Osteoblast (primary cell): ENCODE measurements at regions not wholly inside any gene's neighbourhood (a gene's known extent, or its start where the extent isn't known, plus 50 kb on each side); places are given as distances from the start of the nearest gene placed in this dataset.

ENCODE experiments used
- DNase-seq: peaks from one replicate; pipeline ENCODE4 v3.0.0; 2011; ENCODE audit warnings: low spot score, mixed read lengths; ENCODE audit not compliant: insufficient read length; ENCODE audit errors: missing footprints
- H2AFZ ChIP-seq: 2 replicates; pipeline ENCODE4 v1.6.0; 2011; ENCODE audit warnings: mild to moderate bottlenecking, low read length
- H3K27ac ChIP-seq: 2 replicates; pipeline ENCODE4 v1.5.1; 2011; ENCODE audit warnings: mild to moderate bottlenecking, low read depth, low read length, moderate library complexity
- H3K27me3 ChIP-seq: 2 replicates; pipeline ENCODE4 v1.6.0; 2012; ENCODE audit warnings: mild to moderate bottlenecking, control low read depth, inconsistent platforms, low read length, moderate library complexity; ENCODE audit not compliant: insufficient read depth
- H3K36me3 ChIP-seq: 2 replicates; pipeline ENCODE4 v1.5.1; 2011; ENCODE audit warnings: mild to moderate bottlenecking, low read length, control low read depth, moderate library complexity; ENCODE audit not compliant: insufficient read depth
- H3K4me1 ChIP-seq: 2 replicates; pipeline ENCODE4 v1.5.1; 2011; ENCODE audit warnings: mild to moderate bottlenecking, low read length, control low read depth, moderate library complexity; ENCODE audit not compliant: insufficient read depth
- H3K4me2 ChIP-seq: 2 replicates; pipeline ENCODE4 v1.6.0; 2011; ENCODE audit warnings: mild to moderate bottlenecking, low read length; ENCODE audit not compliant: insufficient read depth
- H3K4me3 ChIP-seq: fragments of 200-600 bp; sonication (generic); 3 replicates; pipeline ENCODE4 v1.5.1; 2012; ENCODE audit warnings: mild to moderate bottlenecking, low read length, inconsistent platforms; ENCODE audit not compliant: insufficient read depth
- H3K79me2 ChIP-seq: 2 replicates; pipeline ENCODE4 v1.6.0; 2012; ENCODE audit warnings: mild to moderate bottlenecking, low read length, control low read depth, inconsistent platforms; ENCODE audit not compliant: insufficient read depth
- H3K9me3 ChIP-seq: 2 replicates; pipeline ENCODE4 v1.5.1; 2011; ENCODE audit warnings: low read depth, low read length, control low read depth
- H4K20me1 ChIP-seq: 2 replicates; pipeline ENCODE4 v1.6.0; 2012; ENCODE audit warnings: mild to moderate bottlenecking, low read length, control low read depth; ENCODE audit not compliant: insufficient read depth
- TF ChIP-seq, protein P1 (sequence below): IDR thresholded peaks from 2 replicates; pipeline ENCODE4 v1.5.1; 2011; ENCODE audit warnings: mild to moderate bottlenecking, low read depth, low read length, moderate library complexity; ENCODE audit errors: extremely low read depth

DNA sequence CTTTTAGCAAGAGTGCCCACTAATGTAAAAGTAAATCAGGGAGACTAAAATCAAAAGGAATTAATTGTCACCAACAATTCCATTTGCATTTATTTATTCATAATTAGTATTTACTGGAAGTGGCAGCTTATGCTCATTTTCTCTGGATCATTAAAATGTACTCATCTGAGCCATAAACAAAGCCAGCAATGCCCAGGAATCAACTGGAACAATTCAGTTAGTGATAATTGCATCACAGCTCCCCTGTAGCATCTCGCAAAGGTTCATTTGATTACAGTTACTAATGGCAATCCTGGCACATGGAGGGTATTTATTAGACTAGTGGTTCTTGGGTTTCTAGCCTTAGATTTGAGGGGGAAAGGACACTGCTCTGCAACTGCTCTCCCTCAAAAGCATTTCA is 92.7 kb upstream of the C1orf21 start:
- H3K4me2 ChIP-seq = no peak overlapping the region
- H3K27ac ChIP-seq = no peak overlapping the region
- no peaks in the 10 kb centered on the region for H3K36me3 ChIP-seq
- TF ChIP-seq, protein P1, sequence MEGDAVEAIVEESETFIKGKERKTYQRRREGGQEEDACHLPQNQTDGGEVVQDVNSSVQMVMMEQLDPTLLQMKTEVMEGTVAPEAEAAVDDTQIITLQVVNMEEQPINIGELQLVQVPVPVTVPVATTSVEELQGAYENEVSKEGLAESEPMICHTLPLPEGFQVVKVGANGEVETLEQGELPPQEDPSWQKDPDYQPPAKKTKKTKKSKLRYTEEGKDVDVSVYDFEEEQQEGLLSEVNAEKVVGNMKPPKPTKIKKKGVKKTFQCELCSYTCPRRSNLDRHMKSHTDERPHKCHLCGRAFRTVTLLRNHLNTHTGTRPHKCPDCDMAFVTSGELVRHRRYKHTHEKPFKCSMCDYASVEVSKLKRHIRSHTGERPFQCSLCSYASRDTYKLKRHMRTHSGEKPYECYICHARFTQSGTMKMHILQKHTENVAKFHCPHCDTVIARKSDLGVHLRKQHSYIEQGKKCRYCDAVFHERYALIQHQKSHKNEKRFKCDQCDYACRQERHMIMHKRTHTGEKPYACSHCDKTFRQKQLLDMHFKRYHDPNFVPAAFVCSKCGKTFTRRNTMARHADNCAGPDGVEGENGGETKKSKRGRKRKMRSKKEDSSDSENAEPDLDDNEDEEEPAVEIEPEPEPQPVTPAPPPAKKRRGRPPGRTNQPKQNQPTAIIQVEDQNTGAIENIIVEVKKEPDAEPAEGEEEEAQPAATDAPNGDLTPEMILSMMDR = no peak
- H3K4me3 ChIP-seq = no peak overlapping the region
- DNase-seq = no peak
- no peaks in the 10 kb centered on the region for H4K20me1 ChIP-seq
- peaks cover 28% of the 10 kb centered on the region for H3K4me1 ChIP-seq
- H2AFZ ChIP-seq = no peak overlapping the region
- H3K9me3 ChIP-seq = no peaks in the 10 kb centered on the region
- no peaks in the 10 kb centered on the region for H3K79me2 ChIP-seq
- H3K27me3 ChIP-seq = no peaks in the 10 kb centered on the region

DNA sequence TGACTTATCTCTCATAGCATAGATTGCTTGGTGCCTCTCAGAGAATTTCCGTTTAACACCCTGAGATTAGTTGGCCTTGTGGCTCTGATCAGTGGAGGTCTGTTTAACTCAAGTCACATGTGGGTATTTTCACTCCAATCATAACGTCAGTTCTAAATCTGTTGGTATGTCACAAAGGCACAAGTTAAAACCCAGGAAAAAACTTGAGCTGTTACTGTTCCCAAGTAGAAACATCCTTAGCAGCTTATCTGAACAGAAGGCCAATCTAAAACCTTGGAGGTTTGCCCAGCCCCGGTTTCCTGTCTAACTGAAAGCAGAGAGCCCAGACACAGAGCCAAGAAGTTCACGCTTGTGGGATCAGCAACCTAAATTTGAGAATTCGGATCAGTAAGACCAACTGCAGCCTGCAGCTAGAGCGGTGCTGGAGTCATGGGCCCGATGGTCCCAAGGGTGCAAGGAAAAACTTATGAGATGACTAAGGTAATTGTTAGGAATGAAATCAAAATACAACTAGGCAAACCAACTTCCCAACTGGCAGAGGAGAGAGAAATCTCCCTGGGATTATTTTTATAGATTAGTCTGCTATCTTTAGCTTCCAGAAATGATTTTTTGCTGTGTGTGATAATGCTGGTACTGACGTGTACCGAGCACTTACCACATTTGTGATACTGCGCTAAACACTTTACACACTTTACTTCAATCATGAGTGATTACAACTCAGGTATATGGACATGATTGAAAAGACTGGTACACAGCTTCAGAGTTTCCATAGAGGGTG is 90.2 kb upstream of the C1orf21 start:
- DNase-seq = peak; percentile 72
- Histone ChIP-seq H3K27ac (peak overlapping the region; percentile 82), H3K9me3 (no peaks in the 10 kb centered on the region), H2AFZ (peak overlapping the region; percentile 40), H3K27me3 (no peaks in the 10 kb centered on the region), H3K4me1 (peaks cover 46% of the 10 kb centered on the region), H3K36me3 (no peaks in the 10 kb centered on the region), H3K4me2 (peak overlapping the region; percentile 62), H3K4me3 (peak overlapping the region; percentile 34), H3K79me2 (no peaks in the 10 kb centered on the region), H4K20me1 (no peaks in the 10 kb centered on the region)
- TF ChIP-seq, protein P1 = no peak

DNA sequence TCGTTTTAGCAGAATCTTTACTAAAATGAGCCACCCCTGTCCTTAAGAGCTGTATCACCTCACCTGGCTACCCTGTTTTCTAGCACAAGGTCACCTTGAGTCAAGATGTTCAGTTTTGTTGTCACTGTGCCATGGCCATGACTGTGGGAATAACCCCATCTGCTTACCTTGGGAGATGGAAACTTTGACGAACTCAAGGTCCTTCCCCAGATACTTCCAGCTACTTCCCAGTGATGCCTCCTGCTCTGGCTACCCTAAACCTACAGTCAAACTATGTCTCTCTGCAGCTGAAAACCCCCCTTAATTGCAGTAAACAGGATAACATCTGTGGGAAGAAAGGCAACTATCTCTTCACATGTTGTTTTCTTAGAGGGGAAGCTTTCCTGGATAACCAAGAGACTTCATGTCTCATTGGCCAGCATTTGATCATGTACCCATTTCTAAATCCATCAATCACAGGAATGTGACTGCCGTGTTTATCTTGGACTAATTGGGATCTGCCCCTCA is 89.5 kb upstream of the C1orf21 start:
- no peak overlapping the region for H3K4me3 ChIP-seq
- H2AFZ ChIP-seq = no peak overlapping the region
- H3K36me3 ChIP-seq = no peaks in the 10 kb centered on the region
- no peak for DNase-seq
- no peaks in the 10 kb centered on the region for H4K20me1 ChIP-seq
- TF ChIP-seq, protein P1 = no peak
- H3K79me2 ChIP-seq = no peaks in the 10 kb centered on the region
- no peaks in the 10 kb centered on the region for H3K9me3 ChIP-seq
- H3K27ac ChIP-seq = peak overlapping the region; percentile 82
- H3K4me1 ChIP-seq = peaks cover 46% of the 10 kb centered on the region
- peak overlapping the region; percentile 62 for H3K4me2 ChIP-seq
- no peaks in the 10 kb centered on the region for H3K27me3 ChIP-seq
